RPMI8226 (cell line): ENCODE measurements at regions not wholly inside any gene's neighbourhood (a gene's known extent, or its start where the extent isn't known, plus 50 kb on each side); places are given as distances from the start of the nearest gene placed in this dataset.

Source experiments
- DNase-seq: peaks from one replicate; pipeline ENCODE4 v3.0.0-alpha.2; 2015

- DNase-seq = no peak
Observed at GRCh38 chr17:79680318-79680695, 50.4 kb upstream of the ENPP7 start.

GRCh38 chr17:79679631-79680317 is 51.0 kb upstream of the ENPP7 start:
- no peak for DNase-seq

DNA sequence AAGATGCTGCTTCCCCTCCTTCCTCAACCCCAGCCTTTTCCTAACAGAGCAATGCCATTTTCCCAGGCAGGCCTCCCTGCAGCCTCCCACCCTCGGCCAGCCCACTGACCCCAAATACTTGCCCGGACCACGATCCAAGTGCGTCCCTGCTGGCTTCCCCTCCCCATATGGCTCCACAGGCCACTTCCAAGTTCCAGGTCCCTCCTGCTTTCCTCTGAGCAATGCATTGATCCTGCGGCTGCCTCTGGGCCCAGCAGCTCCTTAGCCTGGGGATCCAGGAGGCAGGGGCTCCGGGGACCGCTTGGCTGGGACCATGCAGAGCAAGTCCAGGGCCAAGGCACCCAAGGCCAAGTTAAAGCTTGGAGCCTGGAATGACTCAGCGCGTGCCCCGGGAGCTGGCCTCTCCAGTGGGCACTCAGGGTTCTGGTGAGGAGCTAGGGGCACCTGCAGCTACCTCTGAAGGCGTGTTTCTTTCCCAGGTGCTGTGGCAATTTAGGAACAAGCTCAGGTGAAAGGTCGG is 51.9 kb upstream of the ENPP7 start:
- DNase-seq = no peak

DNA sequence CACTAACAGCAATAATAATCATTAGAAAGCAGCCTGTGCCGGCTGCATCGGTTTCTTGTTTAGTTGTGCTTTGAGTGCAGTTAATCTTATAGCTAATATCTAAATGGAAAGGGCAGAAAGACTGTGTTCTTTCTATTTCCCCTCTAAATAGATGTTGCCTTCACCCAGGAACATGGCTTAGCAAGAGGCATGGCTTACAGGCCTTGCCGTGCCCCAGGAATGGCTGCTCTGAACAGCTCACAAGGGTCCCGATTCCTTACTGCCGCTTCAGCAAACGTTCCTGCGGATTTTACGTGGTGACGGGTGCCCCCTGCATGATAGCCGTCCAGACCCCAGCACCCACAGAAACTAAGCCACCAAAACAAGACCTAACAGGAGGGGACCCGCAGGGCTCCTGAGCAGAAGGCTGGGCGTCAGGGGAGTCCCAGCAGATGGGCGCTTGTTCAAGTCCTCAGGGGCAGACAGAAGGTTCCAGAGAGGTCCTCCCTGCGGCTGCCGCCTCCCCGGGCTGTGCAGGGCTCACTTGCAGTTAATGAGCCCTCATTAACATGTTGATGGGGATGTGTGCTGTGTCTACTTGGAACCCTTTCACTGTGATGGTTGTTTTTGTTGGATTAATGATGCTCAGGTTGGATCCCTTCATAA is 52.5 kb upstream of the ENPP7 start:
- DNase-seq = no peak

- no peak for DNase-seq
Observed at GRCh38 chr17:79677646-79678045, 53.1 kb upstream of the ENPP7 start.

DNA sequence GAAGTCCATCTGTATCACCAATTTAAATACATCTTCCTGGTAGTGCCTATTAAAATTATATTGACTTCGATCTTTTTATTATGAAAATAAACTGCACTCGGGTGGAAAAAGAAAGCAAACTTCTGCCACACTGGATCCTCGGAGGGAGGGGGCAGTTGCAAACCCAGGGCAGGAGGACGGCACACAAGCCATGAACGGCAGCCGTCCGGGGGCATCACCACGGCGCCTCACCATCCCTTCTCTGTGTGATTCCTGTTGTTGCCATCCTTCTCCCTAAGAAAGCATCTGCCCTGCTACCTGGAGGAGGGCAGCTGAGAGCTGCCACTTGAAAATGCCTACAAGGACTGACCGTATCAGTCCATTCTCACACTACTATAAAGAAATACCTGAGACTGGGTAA is 53.9 kb upstream of the ENPP7 start:
- no peak for DNase-seq

- no peak for DNase-seq
Observed at GRCh38 chr17:79675413-79675725, 55.4 kb upstream of the ENPP7 start.

DNA sequence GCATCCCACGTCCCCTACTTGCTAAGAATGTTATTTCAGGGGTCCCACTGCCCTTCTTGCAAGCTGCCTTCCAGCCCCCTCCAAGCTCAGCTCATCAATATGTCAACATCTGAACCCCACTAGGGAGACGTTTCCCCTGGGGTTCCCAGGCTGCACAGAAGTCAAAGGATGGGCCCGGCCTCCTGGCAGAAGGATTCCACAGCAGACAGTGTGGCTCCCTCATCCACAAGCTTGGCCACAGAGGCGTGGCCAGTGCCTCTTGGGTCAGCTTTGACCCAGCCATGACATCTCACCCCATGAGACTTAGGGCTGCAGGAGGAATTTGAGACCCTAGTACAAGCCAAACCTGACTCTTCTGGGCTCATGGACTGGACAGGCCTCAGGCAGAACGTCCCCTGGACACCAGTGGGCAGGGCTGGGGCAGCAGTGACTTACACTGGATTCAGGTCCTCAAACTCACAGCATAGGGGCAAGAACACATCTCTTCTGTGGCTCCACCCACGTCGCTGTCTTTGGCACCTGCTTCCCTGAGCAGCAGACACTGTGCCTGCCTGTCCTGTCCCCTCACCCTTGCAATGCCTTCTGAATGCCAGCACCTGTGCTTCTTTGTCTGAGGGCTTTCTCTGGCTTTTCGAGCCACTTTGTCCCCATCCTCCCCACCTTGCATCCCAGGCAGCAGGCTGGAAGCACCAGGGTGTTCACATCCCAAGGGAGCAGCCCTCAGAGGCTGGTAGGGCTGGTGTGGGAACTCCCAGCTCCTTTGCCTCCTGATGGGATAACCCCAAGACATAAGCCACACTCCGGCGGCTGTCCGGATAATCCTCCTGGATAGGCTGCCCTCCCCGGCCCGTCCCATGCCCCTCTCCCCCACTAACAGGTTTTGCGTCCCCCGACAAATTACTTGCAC is 56.0 kb upstream of the ENPP7 start:
- no peak for DNase-seq

DNA sequence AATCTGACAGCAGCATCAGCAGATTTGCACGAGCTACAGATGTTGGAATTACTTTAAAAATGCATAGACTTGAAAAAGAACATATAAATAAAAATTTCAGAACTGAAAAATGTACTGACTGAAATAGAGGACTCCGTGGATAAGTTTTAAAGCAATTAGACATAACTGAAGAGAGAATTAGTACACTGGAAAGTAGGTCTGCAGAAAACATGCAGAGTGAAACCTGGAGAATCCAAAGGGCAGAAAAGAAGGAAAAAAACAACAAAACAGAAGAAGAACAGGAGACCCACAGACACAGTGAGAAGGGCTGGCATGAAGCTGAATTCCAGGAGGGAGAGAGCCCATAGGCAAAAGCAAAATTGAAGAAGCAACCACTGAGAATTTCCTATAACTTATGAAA is 57.2 kb upstream of the ENPP7 start:
- no peak for DNase-seq

- DNase-seq = no peak
Observed at GRCh38 chr17:79672496-79672895, 58.2 kb upstream of the ENPP7 start.

GRCh38 chr17:79671085-79671694 is 59.6 kb upstream of the ENPP7 start:
- no peak for DNase-seq

- no peak for DNase-seq
Observed at GRCh38 chr17:79670537-79671084, 59.8 kb upstream of the RBFOX3 start.

DNA sequence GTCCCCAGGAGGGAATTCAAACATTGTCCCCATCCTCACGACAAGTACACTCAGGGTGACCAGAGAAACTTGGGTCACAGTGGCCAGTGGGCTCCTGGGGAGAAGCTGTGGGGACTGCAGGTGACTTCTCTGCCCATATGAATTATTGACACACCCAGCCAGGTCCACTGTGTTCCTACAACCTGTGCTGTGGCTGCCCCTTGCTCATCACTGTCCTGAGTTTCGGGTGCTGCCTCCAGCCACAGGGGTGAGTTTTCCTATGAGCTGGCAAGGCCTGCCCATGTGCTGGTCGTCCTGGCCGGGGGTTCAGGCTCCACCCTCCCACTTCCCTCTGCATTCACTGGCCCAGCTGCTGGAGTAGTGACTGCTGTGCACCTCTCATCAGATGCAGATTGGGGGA is 59.0 kb upstream of the RBFOX3 start:
- no peak for DNase-seq

DNA sequence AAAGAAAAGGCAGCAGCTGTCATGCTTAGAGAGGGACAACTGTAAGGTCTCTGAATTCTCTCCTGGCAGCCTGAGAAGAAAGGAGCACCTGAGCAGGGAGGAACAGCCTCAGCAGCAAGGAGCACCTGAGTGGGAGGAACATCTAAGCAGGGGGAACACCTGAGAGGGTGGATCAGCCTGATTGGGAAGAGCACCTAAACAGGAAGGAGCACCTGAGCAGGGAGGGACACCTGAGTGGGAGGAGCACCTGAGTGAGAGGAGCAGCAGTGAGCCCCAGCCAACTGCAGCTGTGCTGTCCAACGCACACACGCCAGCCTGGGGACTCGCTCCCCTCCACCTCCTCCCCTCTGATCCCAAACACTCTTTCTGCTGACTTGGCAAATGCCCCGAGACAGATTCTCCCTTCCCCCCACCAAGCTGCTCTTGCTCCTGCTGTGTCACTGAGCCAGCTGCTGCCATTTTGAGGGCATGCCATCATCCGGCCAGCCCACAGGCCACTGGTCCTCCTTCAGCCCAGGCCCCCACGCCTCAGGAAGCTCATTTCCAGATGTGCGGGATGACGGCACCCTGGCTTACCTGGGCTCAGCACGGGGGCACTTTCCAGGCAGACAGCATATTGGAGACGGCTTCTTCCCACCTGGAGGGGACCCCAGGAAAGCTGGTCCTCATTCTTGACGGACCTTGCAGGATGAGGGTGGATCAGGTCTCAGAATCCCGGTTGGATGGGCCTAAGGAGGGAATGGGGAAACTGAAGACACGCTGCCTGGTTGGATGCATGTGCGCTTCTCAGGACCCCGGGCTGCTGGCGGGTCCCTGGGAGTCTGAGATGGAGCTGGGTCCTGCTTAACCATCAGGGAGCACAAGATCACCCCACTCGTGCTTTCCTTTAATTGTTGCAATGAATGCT is 57.7 kb upstream of the RBFOX3 start:
- DNase-seq = peak; percentile 62

DNA sequence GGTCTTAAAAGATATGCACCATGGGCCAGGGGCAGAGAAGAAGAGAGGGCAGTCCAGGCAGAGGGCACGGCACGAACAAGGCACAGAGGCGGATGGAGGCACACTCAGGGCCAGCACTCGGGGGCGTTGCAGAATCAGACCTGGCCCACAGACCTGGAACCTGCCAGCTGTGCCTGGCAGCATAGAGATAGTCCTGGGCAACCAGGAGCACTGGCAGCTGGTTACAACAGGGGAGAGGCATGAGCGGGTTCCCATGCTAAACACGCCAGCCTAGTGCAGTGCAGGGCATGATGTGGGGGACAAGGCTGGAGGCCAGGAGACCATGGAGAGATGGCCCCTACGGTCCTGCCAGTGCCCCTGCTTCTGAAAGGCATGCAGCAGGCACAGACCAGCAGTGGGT is 56.9 kb upstream of the RBFOX3 start:
- DNase-seq = no peak

- no peak for DNase-seq
Observed at GRCh38 chr17:79667121-79667715, 56.4 kb upstream of the RBFOX3 start.

DNA sequence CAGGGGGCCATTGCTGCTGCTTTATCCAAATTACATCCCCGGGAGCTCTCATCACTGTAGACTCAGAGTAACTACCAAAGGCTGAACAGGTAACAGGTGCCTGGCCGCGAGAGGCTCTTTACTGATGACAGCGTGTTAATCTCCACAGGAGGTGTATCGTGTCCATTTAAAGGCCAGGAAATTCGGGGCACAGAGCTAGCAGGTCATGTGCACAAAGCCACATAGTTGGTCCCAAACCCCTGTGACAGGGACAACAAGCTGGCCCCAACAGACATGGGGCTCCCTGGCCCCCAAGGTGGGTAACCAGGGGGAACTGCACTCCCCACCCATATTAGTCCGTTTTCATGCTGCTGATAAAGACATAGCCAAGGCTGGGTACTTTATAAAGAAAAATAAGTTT is 55.3 kb upstream of the RBFOX3 start:
- no peak for DNase-seq

DNA sequence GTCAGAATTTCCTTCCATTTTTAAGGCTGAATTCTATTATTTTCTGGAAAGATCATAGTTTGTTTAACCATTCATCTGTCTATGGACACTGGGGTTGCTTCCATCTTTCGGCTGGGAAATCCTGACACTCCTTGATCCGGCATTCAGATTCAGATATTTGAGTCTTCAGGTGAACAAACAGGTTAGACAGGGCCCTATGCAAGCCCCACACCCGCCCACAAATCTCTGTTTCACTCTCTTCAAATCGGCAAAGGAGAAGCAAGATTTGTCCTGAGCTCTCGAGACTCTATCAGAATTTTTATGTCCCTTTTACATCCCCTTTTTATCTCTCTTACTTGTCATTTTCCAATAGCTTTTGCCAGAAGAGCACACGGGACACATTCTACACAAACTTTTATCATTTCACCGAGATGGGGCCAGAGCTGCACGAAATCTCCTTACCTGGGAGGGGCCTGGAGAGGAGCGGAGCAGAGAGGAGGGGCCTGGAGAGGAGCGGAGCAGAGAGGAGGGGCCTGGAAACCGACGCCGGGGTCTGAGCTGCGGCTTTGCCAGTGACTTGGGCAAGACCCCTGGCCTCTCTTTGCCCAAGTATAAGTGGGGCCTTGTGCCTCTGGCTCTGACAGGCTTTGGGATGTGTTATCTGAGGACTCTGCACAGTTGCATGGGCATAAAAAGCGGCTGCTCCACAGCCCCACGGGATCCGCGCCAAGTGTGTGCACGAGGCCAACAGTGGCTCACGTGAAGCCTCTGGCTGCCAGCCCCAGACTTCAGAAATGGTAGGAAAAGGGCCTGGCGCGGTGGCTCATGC is 54.3 kb upstream of the RBFOX3 start:
- peak; percentile 38 for DNase-seq

GRCh38 chr17:79661292-79662041 is 50.6 kb upstream of the RBFOX3 start:
- DNase-seq = no peak
